ENCODE measurements at regions not wholly inside any gene's neighbourhood (a gene's known extent, or its start where the extent isn't known, plus 50 kb on each side); places are given as distances from the start of the nearest gene placed in this dataset.

DNA sequence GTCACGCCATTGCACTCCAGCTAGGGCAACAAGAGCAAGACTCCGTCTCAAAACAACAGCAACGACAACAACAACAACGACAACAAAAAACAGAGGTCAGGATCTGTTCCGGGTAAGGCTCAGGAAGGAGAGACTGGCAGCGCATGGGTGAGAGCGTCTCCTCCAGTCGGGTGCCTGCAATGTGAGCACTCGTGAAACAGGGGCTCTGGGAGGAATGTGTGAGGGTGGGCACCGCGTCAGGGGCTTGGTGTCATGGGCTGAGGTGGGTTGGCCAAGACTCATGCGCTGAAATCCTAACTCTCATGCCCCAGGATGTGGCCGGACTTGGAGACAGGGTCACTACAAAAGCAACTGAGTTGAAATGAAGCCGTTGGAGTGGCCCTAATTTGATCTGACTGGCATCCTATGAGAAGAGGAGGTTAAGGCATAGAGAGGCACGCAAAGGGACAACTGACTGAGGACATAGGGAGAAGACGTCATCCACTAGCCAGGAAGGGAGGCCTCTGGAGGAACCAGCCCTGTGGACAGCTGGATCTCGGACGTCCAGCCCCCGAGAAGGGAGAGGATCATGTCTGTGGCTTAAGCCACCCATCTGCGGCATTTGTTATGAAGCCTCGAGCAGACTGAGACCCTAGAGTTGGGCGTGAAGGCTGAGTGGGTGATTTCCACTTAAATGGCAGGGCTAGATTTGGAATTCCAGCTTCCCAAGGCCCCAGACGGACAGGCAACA, 241.5 kb upstream of the PITRM1 start:
- TF ChIP-seq TSHZ2 (CRISPR knock-in tag; IDR thresholded peaks at IDR 0.05) (no peak), PATZ1 (CRISPR knock-in tag; IDR thresholded peaks at IDR 0.05; ENCODE audit: borderline replicate concordance) (no peak), ZNF8 (CRISPR knock-in tag; IDR thresholded peaks at IDR 0.05) (no peak)
